NCI-H187 (cell line): ENCODE measurements at regions not wholly inside any gene's neighbourhood (a gene's known extent, or its start where the extent isn't known, plus 50 kb on each side); places are given as distances from the start of the nearest gene placed in this dataset.

Experiments
- DNase-seq, 2 experiments: peaks; one replicate each; lab custom pipeline; 2025; lab: John Stamatoyannopoulos, UW

DNA sequence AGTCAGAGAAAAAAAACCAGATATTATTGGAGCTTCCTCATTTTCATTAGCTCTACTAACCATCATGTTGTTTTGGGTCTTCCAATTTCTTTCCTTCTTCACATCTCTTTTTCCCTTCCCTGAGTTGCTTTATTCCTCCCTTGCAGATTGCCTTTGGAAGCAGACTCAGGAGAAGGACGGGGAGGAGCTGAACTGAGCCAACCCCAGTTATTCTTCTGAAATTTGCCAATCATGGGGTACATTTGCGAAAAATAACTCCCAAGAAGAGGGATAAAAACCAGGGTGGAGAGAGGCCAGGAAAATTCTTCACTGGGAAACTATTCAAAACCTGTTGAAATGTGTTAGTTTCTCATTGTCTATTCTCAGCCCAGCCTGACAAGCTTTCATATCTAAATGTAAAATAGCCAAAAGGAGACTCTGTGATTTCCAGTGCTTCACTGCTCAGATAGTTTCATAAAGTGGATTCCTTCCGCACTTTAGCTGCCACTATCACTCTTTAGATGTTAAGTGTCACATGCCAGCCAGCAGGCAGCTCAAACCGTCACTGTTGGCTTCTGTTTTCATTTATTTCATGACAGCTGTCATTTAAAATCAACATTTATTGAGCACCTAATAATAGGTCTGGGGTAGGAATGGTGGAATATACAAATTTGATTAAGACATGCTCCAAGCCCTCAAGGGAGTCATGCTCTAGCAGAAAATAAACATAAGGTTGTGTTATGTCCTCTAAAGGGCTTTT lies 204.5 kb downstream of the SREK1 start:
- DNase-seq, result no peak

DNA sequence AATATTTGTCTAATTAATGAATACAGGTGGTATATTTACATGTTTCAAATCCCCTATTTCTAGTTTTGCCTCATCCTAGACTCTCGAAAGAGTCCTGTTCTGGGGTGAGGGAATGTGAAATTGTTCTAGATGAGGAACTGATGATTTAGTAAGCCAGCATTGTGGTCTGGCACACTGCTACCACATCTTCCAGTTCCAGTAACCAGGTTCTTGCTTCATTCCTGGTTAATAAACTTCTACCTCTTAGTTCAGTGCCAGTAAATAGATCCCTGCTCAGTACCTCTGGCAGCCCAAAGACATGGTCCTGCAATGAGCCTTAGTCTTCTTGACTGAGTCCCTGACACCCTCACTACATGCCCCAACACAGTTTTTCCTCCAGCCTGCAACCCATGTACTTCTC lies 207.7 kb downstream of the SREK1 start:
- no peak for DNase-seq

DNA sequence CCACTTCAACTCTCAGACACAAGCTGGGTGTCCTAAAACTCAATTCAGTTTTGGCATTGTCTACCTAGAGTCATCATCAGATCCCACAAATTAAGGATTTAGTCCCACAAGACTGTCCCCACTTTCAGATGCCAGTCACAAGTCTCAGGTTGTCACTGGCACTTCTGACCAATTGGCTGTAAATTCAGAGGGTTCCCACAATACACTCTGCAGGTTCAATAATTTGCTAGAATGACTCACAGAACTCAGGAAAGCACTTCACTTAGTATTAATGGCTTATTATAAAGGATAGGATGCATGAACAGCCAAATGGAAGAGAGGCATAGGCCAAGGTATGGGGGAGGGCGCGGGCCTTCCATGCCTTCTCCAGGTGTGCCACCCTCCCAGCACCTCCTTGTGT lies 209.1 kb downstream of the SREK1 start:
- DNase-seq, result no peak

DNA sequence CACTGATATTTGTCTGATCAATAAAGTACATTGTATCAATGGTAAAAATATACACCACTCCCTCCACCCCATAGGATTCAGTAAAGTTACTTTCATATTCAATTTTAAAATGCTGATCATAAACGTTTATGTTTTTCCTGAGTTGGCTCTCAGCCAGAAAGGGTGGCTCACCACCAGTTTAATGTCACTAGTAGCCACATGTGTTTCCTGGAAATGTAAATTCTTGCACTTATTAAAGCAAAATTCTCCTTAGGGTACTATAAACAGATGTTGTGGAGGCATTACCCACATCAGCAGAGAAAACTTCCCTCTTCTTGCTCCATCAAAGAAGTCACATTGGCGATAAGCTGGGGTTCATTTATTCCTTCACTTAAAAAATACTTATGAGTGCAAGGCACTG lies 210.3 kb downstream of the SREK1 start:
- DNase-seq, result no peak

DNA sequence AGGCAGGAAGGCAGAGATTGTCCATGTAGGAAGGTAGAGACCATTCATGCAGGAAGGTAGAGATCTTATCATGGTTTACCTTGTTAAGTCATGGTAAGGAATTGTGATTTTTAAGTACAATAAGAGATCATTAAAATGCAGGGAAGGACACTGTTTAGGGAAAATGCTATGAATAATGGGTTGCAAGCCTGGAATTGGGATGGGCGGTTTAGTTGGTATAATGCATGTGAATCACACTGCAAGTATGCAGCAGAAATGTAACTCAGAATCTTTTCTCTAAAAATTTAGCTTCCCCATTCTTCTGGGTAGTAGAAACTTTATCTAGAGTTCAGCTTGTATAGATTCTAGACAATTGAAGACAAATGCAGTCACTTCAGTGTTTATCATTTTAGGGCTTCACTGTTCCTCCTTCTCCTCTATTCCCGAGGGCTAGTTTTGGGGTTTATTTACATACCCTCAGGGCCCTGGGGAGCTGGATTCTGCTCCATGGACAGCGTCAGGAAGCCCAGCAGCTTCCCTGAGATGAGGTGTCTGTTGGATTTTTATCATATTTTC lies 212.0 kb downstream of the SREK1 start:
- DNase-seq, result no peak

DNA sequence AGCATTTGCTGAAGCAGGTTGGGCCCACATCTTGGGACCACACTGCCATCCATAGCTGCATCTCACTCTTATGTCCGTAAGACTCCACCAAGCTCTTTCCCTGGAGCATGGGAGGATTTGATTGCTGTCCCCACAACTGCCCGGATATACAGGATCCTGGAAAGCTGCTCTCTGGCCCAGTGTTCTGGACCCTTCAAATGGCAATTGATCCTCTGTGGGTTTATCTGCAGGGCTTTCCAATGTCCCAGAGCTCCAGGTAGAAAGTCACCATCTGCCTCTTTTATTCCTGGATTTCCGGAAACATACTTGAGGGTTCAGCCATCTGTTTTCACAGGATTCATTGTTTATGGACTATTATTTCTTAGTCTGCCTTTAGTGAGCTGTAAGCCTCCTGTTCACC lies 214.6 kb downstream of the SREK1 start:
- no peak for DNase-seq

DNA sequence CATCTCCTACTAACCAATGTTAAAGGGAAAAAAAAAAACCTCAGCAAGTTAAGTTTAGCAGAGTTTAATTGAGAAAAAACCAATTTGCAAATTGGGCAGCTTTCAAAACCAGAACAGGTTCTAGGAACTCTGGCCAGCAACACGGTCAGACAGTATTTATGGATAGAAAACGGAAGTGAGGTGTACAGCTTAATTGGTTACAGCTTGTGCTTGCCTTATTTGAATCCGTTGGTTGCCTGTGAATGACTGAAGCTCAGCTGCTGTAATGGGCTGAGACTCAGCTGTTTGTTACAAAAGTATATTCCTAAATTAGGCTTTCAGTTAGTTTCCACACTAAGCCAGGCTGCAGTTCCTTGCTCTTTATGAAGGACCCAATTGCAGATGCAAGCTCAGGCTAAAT lies 217.0 kb downstream of the SREK1 start:
- DNase-seq, result no peak

DNA sequence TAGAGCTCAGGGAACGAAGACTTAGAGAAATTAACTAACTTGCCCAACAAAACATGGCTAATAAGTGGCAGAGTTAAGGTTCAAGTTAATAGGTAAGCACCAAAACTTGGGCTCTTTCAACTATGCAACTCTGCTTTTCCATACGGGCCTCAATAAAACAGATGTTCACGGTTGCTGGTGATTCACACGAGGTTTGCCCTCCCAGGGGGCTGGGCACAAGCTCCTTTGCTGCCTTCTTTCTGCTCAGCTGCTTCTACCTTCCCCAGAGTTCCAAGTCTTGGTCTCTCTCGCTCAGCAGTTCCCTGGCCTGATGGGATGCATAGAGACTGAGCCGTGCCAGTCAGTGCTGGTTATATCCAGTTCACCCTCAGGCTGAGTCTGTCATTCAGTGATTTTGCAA lies 217.9 kb downstream of the SREK1 start:
- no peak for DNase-seq

DNA sequence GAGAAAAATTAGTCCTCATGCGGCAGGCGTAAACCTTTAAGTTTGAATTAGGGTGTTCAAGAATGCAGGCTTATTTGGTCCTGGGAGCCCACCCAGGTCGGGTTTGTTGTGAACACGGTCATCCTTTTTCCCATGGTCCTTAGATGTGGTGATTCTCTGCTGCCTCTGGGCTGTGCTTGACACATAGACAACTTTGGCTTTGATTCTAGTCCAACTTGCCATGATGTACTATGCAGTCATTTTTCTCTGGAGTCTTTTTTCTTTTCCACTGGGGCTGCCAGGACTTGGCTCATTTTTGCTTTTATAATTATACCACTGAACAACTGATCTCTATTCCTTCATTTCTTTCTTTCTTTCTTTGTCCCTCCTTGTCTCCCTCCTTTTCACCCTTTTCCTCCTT lies 218.6 kb downstream of the SREK1 start:
- no peak for DNase-seq

DNA sequence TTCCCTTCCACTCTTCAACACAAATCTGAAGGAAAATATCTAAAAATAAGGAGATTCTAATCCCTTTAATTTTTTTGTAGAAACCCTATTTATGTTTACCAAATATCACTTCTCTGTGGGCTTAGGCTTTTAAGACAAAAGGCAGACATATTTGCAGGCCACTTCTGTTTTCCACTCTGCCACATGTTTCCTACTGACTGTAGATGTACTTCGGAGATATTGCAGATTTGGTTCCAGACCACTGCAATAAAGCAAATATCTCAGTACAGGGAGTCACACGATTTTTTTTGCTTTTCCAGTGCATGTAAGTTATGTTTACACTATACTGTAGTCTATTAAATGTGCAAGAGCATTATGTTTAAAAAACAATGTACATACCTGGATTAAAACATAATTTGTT lies 219.0 kb downstream of the SREK1 start:
- no peak for DNase-seq

DNA sequence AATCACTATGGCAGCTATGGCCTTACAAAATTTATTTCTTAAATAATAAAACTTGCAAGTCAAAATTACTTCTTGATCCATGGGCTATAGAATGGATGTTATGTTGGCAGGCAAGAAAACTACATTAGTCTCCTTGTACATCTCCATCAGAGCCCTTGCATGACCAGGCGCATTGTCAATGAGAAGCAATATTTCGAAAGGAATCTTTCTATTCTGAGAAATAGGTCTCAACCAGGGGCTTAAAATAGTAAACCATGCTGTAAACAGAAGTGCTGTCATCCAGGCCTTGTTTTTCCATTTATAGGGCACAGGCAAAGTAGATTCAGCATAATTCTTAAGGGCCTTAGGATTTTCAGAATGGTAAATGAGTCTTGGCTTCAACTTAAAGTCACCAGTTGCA lies 220.1 kb downstream of the SREK1 start:
- no peak for DNase-seq

DNA sequence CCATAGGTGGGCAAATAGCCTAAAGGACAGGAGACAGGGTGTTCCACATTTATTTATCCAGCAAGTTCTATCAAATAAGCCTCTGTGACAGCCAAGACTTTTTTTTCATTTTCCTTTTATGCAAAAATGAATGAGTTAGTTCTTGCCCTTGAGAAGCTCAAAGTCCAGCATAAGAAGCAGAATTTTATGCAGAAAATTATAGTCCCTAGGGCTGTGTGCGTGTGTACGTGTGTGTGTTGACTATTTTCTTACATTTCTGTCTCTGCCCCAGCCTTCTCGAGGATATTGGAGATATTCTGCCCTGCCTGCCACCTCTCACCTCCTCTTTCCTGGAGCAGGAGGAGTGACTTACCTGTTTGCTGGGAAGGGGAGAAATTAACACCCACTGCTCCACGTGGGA lies 221.9 kb downstream of the SREK1 start:
- no peak for DNase-seq

DNA sequence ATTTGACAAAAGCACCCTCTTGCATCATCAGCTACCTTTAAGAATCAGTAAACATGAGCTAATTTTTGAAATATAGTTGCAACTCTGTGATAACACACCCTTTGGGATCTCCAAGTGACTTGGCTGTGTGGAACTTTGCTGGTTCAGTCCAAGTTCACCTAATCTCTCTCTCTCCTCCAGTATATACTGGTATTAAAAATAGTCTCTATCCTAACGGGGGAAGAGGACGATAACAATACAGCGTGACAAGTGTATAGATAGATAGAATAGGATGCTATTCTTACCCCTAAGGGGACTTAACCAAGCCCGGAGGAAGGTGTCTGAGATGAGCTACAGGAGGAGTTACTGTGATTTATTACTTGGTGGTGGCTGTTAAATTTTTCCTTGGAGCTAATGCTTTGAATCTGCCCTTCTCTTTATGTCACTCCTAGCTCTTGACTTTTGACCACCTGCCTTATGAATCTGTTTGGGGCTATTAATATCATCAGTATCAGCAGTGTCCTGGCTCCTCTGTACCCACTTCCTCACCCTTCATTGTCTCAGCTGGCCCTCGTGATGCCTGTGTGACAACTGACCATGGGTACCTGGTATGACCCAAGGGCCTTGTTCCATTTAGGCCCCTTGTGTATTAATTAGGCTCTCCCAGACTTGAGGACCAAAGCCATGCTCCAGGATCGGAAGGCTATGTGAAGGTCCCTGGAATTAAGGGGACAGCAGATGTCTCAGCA lies 223.9 kb downstream of the SREK1 start:
- DNase-seq, result no peak

DNA sequence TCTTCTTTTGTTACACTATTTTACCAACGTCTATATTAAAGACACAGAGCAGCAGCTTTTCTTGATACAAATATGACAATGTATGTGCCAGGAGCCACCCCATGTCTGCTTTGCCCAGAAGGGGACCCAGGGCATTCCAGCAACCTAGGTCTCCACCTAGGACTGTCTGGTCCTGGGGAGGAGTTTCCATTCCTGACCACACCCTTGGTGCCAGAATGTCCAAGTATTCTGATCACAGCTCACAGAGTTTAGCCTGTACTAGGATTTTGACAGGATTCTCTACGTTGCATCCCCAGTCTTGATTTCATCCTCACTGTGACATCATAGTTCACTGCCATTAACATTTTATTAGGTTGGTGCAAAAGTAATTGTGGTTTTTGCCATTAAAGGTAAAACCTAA lies 224.7 kb downstream of the SREK1 start:
- no peak for DNase-seq

DNA sequence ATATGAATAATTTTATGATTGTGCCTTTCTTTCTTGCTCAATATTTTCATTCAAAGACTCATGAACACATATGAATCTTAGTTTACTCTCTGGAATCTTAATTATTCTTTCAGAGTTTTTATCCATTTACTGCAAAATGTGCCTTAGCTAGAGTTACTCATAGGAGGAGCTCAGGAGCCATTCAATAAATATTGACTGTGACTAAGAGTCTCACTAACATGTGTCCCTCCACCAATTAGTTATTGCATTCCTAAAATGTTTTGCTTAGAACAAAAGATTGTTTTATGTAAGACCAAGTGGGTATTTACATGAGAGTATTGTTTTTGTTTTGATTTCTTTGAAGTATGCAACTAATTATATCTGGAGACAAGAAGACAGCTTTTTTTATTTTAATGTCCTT lies 218.4 kb upstream of the MAST4 start:
- no peak for DNase-seq

DNA sequence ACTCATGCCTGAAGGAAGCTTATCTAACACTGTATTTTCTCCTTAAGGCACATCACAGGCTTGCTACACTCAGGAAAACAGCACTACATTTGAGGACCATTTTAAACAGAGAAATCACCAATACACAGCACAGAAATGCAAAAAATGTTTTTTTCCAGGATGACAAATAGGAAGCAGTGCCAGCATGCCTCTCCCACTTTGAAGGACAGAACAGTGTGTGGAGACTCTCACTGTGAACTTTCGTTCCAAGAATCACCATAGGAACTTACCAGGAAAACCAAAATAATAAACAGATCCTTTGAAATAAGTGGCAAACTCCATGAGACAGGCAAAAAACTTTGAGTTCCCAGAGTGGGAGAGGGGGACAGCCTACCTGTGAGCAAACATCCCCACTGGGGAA lies 217.8 kb upstream of the MAST4 start:
- DNase-seq, result no peak

DNA sequence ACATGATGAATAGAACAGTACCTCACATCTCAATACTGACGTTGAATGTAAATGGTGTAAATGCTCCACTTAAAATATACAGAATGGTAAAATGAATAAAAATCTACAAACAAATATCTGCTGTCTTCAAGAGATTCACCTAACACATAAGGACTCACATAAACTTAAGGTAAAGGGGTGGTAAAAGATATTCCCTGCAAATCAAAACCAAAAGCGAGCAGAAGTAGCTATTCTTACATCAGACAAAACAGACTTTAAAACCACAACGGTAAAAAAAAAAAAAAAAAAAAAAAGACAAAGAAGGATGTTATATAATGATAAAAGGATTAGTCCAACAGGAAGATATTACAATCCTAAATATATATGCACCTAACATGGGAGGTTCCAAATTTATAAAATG lies 214.0 kb upstream of the MAST4 start:
- DNase-seq, result no peak

DNA sequence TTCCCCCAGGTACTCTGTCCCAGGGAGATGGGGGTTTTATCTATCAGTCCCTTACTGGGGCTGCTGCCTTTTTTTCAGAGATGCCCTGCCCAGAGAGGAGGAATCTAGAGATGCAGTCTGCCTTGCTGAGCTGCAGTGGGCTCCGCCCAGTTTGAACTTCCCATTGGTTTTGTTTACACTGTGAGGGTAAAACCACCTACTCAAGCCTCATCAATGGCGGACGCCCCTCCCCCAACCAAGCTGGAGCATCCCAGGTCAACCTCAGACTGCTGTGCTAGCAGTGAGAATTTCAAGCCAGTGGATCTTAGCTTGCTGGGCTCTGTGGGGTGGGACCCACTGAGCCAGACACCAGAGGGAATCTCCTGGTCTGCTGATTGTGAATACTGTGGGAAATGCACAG lies 191.0 kb upstream of the MAST4 start:
- peak in 1 of 2 experiments; percentile 2 for DNase-seq

DNA sequence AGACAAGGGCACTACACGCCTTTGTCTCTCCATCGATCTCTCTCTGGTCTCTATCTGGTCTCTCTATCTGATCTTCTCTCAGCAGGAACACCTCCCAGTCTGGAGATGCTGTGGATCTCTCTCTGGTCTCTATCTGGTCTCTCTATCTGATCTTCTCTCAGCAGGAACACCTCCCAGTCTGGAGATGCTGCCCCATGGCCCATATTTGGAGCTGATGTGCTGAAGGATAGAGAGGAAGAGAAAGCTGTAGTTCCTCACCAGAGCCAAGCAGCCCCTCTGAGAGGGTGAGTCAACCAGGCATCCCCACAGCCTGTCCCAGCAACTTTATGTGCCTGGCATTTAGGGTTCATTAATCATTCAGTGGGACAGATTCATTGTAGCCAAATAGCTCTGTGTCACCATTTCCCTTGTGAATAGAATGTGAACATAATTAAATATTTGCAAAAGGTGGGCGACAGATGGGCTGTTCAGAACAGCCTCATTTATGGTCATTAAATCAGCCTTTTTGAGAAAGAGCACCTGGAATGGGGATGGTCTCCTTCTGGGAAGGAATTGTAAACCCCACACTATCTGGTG lies 189.3 kb upstream of the MAST4 start:
- DNase-seq, result no peak

DNA sequence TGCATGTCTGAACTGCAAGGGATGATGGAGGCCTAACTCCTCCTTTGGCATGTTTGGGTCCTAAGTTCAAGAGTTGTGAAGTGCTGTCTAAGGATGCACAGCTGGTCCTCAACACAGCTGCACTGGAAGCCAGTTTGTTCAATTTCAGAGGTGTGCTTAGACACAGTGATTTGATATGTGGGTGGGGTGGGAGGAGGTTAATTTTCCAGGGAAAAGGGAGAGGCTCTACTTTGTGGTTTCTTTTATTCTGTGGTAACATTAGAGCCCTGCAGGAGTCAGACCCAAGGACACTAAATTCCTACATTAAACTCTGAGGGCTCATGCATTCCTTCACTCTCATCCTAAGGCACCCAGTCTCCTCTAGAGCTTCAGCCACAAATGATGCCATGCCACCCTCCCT lies 188.4 kb upstream of the MAST4 start:
- DNase-seq, result no peak

DNA sequence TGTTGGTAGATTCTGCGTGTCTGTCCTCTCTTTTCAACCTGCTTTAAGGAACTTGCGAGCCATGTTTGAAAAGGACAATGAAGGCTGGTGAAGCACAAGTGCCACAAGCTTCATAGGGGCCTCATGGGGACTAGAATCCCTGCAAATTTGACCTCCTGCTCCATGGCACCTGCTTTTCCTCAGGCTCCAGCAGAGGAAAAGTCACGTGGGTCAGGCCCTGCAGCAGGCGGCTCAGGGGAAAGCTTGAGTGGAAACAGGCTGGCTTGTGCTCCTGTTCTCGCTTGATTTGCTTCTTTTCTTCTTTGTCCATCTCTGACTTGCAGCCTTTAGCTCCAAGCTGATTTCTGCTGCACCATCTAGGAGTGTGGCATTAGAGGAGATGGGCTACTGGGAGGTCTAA lies 187.6 kb upstream of the MAST4 start:
- DNase-seq, result no peak

DNA sequence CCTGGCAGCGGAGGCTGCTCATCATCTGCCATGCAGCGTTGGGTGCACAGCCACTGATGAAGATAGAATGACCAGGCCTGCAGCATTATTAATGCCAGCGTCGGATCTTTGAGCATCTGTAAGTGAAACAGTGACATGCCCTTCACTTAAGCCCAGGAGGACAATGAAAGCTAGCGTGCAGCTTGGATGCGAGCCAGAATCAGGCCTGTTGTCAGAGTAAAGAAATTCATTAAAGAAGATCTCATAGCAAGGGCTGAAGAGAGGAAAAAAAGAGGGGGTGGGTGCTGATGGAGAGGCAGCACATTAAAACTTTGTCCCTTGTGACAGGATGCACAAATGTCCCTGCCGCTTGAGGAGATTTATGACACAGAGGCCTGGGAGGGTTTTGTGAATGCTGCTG lies 186.1 kb upstream of the MAST4 start:
- peak; percentile 21 to 61 for DNase-seq

DNA sequence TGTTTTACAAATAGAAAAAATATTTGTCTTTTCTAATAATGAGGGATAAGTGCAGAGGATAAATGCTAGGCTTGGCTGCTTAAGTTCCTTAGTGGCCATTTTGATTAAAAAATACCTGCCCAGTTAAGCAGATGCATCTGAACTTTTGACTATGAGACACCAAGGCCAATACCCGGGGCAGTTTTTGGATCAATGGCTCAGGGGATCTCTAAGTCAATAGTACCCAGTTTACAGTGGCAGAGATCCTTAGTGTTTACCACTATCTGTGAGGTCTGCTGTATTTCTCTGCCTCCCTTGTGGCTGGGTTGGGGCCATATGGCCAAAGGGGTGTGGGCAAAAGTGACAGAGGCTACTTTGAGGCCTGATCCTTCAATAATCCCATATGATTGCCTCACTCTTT lies 184.5 kb upstream of the MAST4 start:
- no peak for DNase-seq
